HG03565 (cell line): ENCODE measurements at regions not wholly inside any gene's neighbourhood (a gene's known extent, or its start where the extent isn't known, plus 50 kb on each side); places are given as distances from the start of the nearest gene placed in this dataset.

ENCODE experiments used
- ATAC-seq: cut with Tn5 transposase; IDR thresholded peaks from one replicate; pipeline ENCODE4 v1.9.1; 2021; ENCODE audit warnings: mild to moderate bottlenecking, moderate library complexity; ENCODE audit not compliant: unreplicated experiment

DNA sequence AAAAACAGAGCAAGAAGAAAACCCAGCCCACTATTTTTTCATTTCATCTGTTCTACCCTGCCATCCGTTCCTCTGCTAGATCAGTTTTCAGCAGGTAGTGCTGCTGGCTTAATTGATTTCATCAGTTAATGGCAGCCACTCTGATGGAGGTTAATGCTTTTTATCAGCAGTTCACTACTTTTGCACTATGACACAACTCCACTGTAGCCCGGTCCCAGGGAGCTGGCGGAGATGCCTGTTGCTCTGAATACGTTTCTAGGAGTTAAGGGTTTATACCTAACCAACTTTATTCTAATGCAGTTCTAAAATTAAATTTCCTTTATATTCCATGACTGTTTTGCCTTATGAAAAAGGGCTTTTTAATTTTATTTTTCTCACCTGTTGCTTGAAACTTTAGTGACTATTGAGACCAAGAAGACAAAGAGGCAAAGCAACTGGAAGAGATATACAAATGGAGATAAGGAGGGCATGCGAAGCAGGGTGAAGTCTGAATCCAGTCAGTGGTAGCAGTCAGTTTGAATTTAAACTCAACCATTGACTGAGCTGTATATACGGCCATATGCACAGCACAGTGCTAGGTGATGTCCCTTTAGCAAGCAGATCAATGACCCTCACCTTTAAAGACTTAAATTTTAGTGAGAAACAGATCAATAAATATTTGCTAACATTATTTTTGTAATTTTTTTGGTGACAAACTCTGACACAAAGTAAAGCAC, 477.9 kb downstream of the LMO4 start:
- ATAC-seq: no peak

GRCh38 chr1:87810166-87810565, 481.5 kb downstream of the LMO4 start:
- ATAC-seq: no peak

- ATAC-seq: peak; percentile 85
Measured at GRCh38 chr1:87812871-87813577, 484.3 kb downstream of the LMO4 start.

DNA sequence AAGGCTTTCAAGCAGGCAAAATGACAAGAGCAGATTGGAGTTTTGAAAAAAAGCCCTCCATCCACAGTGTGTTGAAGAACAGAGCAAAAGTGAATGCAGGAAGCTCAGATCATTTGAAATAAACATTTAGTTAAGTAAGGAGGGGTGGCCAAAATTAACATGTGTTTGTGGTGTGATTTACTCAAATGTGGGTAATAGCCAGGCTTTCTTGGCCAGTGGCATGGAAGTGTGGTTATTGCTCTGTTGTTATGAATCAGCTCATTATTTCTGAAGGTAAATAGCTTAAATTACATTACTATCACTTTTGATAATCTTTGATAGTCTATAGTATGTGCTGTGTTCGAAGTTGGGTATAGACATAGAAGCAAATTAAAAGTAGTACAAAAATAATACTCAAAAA, 485.9 kb downstream of the LMO4 start:
- no peak for ATAC-seq

DNA sequence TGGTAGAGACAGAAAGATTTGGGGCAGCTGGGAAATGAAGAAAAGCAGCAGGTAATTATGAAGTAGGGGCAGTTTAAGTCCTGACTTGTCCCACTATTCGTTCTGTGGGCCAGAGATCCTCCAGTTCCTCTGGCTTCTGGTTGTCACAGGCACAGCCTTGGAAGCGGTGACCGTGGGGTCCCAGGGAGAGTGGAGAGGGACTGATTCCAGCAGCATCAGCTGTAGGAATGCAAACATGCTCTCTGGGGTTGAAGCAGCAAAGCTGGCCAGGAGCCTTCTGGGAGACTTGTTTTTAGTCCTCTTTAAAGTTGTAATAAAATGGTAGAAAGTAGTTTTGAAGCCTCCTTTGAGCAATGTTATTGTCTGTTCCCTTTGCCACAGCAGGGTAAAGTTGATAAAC, 488.0 kb downstream of the LMO4 start:
- no peak for ATAC-seq

DNA sequence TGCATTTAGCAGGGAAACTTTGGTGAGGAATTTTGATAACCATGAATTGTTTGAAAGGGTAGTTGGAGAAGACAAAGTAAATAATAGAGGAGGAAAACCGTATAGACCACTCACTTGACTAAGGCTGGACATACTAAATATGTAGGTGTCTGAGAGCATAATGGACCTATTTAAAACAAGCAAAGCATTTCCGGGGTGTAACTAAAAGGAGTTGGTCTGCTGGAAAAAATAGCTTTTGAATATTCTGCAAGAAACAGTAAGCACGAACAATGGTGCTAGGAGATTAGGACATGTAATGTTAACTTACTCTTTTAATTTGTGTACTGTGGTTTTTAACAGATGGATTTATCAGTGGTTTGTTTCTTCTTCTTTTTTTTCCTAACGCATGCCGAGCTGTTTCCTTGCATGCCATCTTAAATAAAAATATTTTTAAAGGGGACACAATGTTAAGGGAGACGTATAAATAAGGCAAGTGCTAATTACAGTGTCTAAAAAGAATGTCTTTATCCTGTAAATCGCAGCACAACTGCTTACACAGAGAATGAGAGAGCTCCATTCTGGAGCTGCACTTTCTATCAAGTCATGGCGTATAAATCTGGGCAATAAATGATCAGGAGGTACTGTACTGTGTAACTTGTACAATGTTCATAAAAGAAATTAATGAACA, 492.1 kb downstream of the LMO4 start:
- no peak for ATAC-seq

- no peak for ATAC-seq
Measured at GRCh38 chr1:87821335-87821697, 492.6 kb downstream of the LMO4 start.

GRCh38 chr1:87826681-87827251, 498.1 kb downstream of the LMO4 start:
- peak; percentile 92 for ATAC-seq

DNA sequence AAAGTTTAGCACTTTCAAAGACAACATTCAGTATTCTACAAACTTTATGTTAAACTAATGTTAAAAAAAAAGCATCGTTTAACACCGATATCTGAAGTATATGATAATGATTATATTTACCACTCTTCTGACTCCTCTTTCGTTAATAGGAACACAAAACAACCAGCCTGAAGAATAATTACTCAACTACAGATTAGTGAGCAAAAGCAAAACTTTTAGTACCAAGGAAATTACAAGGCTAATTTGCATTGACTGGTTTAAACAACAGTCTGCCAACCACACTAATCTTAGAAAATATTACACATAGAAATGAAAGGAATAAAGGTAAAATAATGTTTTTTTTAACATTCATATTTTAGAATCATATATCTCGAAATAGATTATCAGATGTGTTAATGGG, 500.7 kb downstream of the LMO4 start:
- no peak for ATAC-seq

GRCh38 chr1:87830432-87830978, 501.8 kb downstream of the LMO4 start:
- ATAC-seq: no peak

DNA sequence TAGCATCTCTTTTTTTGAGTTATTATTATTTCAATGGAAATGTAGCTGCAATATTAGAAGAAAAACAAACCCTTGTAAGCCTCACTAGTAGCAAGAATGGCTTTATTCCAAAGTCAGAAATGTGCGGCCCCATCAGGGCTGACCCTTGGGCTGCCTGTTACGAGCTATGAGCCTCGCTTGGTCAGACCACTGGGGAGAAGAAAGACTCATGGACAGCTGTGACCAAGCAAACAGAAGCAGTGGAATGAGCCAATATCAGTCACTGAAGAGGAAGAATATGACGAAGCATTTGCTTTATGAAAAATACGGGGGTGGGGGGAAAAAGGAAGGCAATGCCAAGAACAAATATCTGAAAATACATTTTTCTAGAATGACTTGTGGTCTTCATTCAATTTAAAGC, 504.5 kb downstream of the LMO4 start:
- ATAC-seq: no peak

- ATAC-seq: no peak
Measured at GRCh38 chr1:87834151-87834550, 505.5 kb downstream of the LMO4 start.

GRCh38 chr1:87834941-87835340, 506.3 kb downstream of the LMO4 start:
- ATAC-seq: no peak

- ATAC-seq: peak; percentile 82
Measured at GRCh38 chr1:87840767-87841166, 512.1 kb downstream of the LMO4 start.

GRCh38 chr1:87841332-87841731, 512.7 kb downstream of the LMO4 start:
- no peak for ATAC-seq

DNA sequence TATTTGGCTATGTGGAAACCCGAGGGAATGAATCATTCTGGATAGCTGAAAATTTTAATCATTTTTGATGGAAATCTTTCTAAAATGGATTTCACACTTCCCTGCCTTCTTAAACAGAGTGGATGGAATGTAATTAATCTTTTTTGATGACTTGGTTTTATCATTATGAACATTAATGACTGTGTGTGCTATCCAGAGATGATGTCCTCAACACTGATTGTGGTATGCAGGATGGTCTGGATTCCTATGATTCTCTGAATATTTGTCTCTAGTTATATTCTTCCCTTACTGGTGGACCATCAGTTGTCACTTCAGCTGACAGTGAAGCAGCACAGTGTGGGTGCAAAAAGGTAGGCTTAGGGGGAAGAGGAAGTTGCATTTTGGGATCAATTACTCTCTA, 513.5 kb downstream of the LMO4 start:
- ATAC-seq: no peak

DNA sequence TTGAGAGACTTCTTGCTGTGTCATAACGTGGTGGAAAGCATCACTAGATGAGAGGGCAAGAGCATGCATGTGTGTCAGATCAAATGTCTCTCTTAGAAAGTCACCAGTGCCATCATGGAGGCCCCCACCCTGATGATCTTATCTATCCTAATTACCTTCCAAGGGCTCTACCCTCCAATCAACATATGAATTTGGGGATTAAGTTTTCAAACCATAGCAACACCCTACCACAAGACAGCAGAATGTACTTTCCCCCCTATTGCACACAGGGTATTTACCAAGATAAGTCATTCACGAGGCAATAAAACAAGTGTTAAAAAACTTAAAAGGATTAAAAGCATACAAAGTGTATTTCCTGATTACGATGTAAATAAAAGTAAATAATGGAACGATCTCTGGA, 515.6 kb downstream of the LMO4 start:
- ATAC-seq: no peak

DNA sequence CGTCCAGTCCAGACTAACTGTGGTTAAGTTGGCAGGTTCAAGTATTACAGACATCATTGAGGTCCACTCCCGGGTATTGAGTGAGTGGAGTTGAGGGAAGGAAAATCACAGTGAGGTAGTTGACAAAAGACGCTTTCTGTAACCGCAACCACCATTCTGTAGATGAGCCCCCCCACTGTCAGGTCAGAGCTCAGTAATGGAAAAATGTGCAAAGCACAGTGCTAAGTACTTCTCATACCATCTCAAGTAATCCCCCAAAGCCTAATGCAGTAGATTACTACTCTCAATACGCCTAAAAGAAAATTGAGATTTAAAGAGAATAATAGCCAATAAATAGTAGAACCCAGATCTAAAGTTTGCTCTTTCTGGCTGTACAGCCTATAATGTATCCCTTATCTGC, 522.8 kb downstream of the LMO4 start:
- no peak for ATAC-seq

DNA sequence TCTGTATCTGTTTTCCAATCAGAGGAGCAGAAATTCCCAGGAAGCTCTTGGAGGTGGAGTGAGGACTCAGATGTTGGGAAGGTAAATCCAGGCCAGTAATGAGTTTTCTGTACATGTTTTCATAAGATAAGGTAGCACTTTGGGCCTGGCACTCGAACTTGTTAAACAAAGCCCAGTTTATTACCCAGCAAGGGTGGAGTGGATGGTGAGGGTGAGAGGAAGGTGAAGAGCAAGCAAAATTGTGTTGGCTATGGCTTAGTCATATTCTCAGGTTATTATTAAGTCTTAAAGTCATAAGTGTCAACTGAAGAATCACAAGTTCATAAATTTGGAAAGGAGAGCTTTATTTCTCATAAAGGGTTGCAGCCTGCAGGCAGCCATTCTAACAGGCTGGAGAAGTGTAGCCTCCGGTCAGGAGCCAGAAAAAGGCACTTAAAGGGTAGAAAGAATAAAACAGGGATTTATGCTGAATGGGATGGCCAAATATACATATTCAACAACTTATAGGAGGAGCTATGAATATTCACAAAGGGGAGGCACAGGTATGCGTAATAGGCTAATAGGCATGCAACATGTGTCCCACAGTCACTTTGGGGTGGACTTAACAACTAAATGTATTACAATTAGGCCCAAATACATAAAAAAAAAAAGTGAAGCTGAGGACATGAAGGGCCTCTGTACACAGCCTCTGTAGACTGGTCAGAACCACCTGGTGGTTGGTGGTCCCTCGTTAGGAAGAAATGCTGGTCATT, 523.9 kb downstream of the LMO4 start:
- ATAC-seq: no peak

- ATAC-seq: no peak
Measured at GRCh38 chr1:87853576-87854351, 525.1 kb downstream of the LMO4 start.
